ENCODE measurements at regions not wholly inside any gene's neighbourhood (a gene's known extent, or its start where the extent isn't known, plus 50 kb on each side); places are given as distances from the start of the nearest gene placed in this dataset.

- Histone ChIP-seq H3K4me3 (ENCODE audit: low read depth, low read length, poor library complexity, severe bottlenecking) (no peak overlapping the region), H3K79me2 (ENCODE audit: insufficient read depth, low read depth, low read length) (no peaks in the 10 kb centered on the region), H2AFZ (ENCODE audit: low read length) (no peak overlapping the region), H3K4me1 (ENCODE audit: insufficient read depth, low read length, poor library complexity, severe bottlenecking) (no peaks in the 10 kb centered on the region), H4K20me1 (ENCODE audit: insufficient read depth, low read length) (no peaks in the 10 kb centered on the region), H3K9me3 (ENCODE audit: low read length) (0 out of 2 replicates have a peak, but pooled peaks cover 3% of the 10 kb centered on the region), H3K36me3 (ENCODE audit: insufficient read depth, low read length) (no peaks in the 10 kb centered on the region), H3K4me2 (ENCODE audit: low read length) (no peak overlapping the region), H3K27ac (ENCODE audit: low read depth, low read length, poor library complexity, severe bottlenecking) (no peak overlapping the region), H3K9me2 (ENCODE audit: insufficient read depth, low read length) (no peaks in the 10 kb centered on the region)
- CTCF ChIA-PET (ENCODE audit: unreplicated experiment): no interaction called here
- DNase-seq (ENCODE audit: low spot score): no peak
- POLR2A ChIA-PET: no interaction called here
- intact Hi-C loops (cut with micrococcal nuclease; ENCODE audit: unreplicated experiment): no loop called here
- BruUV-seq (replicated peaks): no TSS peak
- no peak for TF ChIP-seq CTCF (conservative IDR thresholded peaks at IDR 0.05; ENCODE audit: low read length)
These were observed 191.1 kb upstream of the CCN2 start for GRCh38 chr6:132142308-132142707.

GRCh38 chr6:132140189-132140588, 189.0 kb upstream of the CCN2 start:
- POLR2A ChIA-PET: interaction anchor here (0.5 kb wide), 1 partner anchor 270 kb away, joined by 6 read pairs; no protein-coding TSS in a partner anchor
- no peak overlapping the region for H3K4me2 ChIP-seq (ENCODE audit: low read length)
- H3K9me2 ChIP-seq (ENCODE audit: insufficient read depth, low read length): no peaks in the 10 kb centered on the region
- intact Hi-C loops (cut with micrococcal nuclease; ENCODE audit: unreplicated experiment): no loop called here
- H3K36me3 ChIP-seq (ENCODE audit: insufficient read depth, low read length): no peaks in the 10 kb centered on the region
- H3K27ac ChIP-seq (ENCODE audit: low read depth, low read length, poor library complexity, severe bottlenecking): no peak overlapping the region
- no peak overlapping the region for H3K4me3 ChIP-seq (ENCODE audit: low read depth, low read length, poor library complexity, severe bottlenecking)
- TF ChIP-seq CTCF (conservative IDR thresholded peaks at IDR 0.05; ENCODE audit: low read length): no peak
- no peak for TF ChIP-seq EZH2phosphoT487 (IDR thresholded peaks at IDR 0.05; ENCODE audit: borderline replicate concordance, low read depth, low read length)
- H2AFZ ChIP-seq (ENCODE audit: low read length): no peak overlapping the region; the same call in 1 of the 2 replicates
- H3K9me3 ChIP-seq (ENCODE audit: low read length): 0 out of 2 replicates have a peak, but pooled peaks cover 3% of the 10 kb centered on the region
- H3K79me2 ChIP-seq (ENCODE audit: insufficient read depth, low read depth, low read length): no peaks in the 10 kb centered on the region
- BruUV-seq (replicated peaks): no TSS peak
- CTCF ChIA-PET (ENCODE audit: unreplicated experiment): no interaction called here
- H3K4me1 ChIP-seq (ENCODE audit: insufficient read depth, low read length, poor library complexity, severe bottlenecking): peaks cover 4% of the 10 kb centered on the region
- H4K20me1 ChIP-seq (ENCODE audit: insufficient read depth, low read length): no peaks in the 10 kb centered on the region
- no peak for DNase-seq (ENCODE audit: low spot score)

GRCh38 chr6:132139611-132140010, 188.4 kb upstream of the CCN2 start:
- ChIA-PET POLR2A (no interaction called here), CTCF (ENCODE audit: unreplicated experiment) (no interaction called here)
- H3K36me3 ChIP-seq (ENCODE audit: insufficient read depth, low read length): no peaks in the 10 kb centered on the region
- H3K79me2 ChIP-seq (ENCODE audit: insufficient read depth, low read depth, low read length): no peaks in the 10 kb centered on the region
- H2AFZ ChIP-seq (ENCODE audit: low read length): no peak overlapping the region; the same call in 1 of the 2 replicates
- intact Hi-C loops (cut with micrococcal nuclease; ENCODE audit: unreplicated experiment): no loop called here
- H3K4me3 ChIP-seq (ENCODE audit: low read depth, low read length, poor library complexity, severe bottlenecking): no peak overlapping the region
- no peaks in the 10 kb centered on the region for H3K9me2 ChIP-seq (ENCODE audit: insufficient read depth, low read length)
- no peak overlapping the region for H3K27ac ChIP-seq (ENCODE audit: low read depth, low read length, poor library complexity, severe bottlenecking)
- H3K9me3 ChIP-seq (ENCODE audit: low read length): 0 out of 2 replicates have a peak, but pooled peaks cover 3% of the 10 kb centered on the region
- DNase-seq (ENCODE audit: low spot score): no peak
- peaks cover 4% of the 10 kb centered on the region for H3K4me1 ChIP-seq (ENCODE audit: insufficient read depth, low read length, poor library complexity, severe bottlenecking)
- BruUV-seq (replicated peaks): no TSS peak
- no peaks in the 10 kb centered on the region for H4K20me1 ChIP-seq (ENCODE audit: insufficient read depth, low read length)
- TF ChIP-seq CTCF (conservative IDR thresholded peaks at IDR 0.05; ENCODE audit: low read length): no peak
- no peak for TF ChIP-seq EZH2phosphoT487 (IDR thresholded peaks at IDR 0.05; ENCODE audit: borderline replicate concordance, low read depth, low read length)
- no peak overlapping the region for H3K4me2 ChIP-seq (ENCODE audit: low read length)
